NCI-H524 (cell line): ENCODE measurements at regions not wholly inside any gene's neighbourhood (a gene's known extent, or its start where the extent isn't known, plus 50 kb on each side); places are given as distances from the start of the nearest gene placed in this dataset.

ENCODE experiments used
- DNase-seq, 2 experiments: peaks; one replicate each; lab custom pipeline; 2025; lab: John Stamatoyannopoulos, UW

GRCh38 chr14:66413901-66414300, 72.3 kb upstream of the CCDC196 start:
- DNase-seq: no peak

GRCh38 chr14:66414511-66414910, 71.7 kb upstream of the CCDC196 start:
- DNase-seq: no peak

GRCh38 chr14:66420251-66421006, 65.7 kb upstream of the CCDC196 start:
- no peak for DNase-seq

GRCh38 chr14:66421990-66422946, 63.9 kb upstream of the CCDC196 start:
- DNase-seq: no peak

GRCh38 chr14:66425402-66425801, 60.8 kb upstream of the CCDC196 start:
- DNase-seq: no peak

GRCh38 chr14:66426451-66426850, 59.7 kb upstream of the CCDC196 start:
- no peak for DNase-seq

- no peak for DNase-seq
Measured at GRCh38 chr14:66432334-66432733, 53.8 kb upstream of the CCDC196 start.

GRCh38 chr14:66434464-66434863, 51.7 kb upstream of the CCDC196 start:
- DNase-seq: no peak

GRCh38 chr14:66435683-66436082, 50.5 kb upstream of the CCDC196 start:
- DNase-seq: no peak
